H9 (cell line): ENCODE measurements at regions not wholly inside any gene's neighbourhood (a gene's known extent, or its start where the extent isn't known, plus 50 kb on each side); places are given as distances from the start of the nearest gene placed in this dataset.

ENCODE experiments used
- DNase-seq: peaks from one replicate; pipeline ENCODE4 v3.0.0-alpha.2; 2017
- H2AFZ ChIP-seq: one replicate; pipeline ENCODE4 v1.6.1; 2013; ENCODE audit warnings: mild to moderate bottlenecking, low read length, control low read depth, moderate library complexity
- H2AK5ac ChIP-seq: 2 replicates; pipeline ENCODE4 v1.6.1; 2013; ENCODE audit warnings: low read length, control low read depth, mixed read lengths; ENCODE audit not compliant: insufficient read length
- H2BK120ac ChIP-seq: one replicate; pipeline ENCODE4 v1.6.1; 2013; ENCODE audit warnings: low read depth, mild to moderate bottlenecking, low read length, control low read depth, inconsistent platforms; ENCODE audit not compliant: poor library complexity, severe bottlenecking
- H2BK12ac ChIP-seq: 2 replicates; pipeline ENCODE4 v1.6.1; 2013; ENCODE audit warnings: low read length, control low read depth, mixed read lengths, low read depth; ENCODE audit not compliant: insufficient read length
- H2BK15ac ChIP-seq: 2 replicates; pipeline ENCODE4 v1.6.1; 2013; ENCODE audit warnings: low read depth, low read length, control low read depth
- H2BK20ac ChIP-seq: one replicate; pipeline ENCODE4 v1.6.1; 2013; ENCODE audit warnings: low read depth, mild to moderate bottlenecking, low read length, control low read depth, inconsistent platforms; ENCODE audit not compliant: poor library complexity, severe bottlenecking
- H2BK5ac ChIP-seq: 2 replicates; pipeline ENCODE4 v1.6.1; 2013; ENCODE audit warnings: low read length, control low read depth, mixed read lengths; ENCODE audit not compliant: insufficient read length
- H3K14ac ChIP-seq: 2 replicates; pipeline ENCODE4 v1.6.1; 2013; ENCODE audit warnings: low read length, control low read depth; ENCODE audit not compliant: insufficient read depth
- H3K18ac ChIP-seq: 2 replicates; pipeline ENCODE4 v1.6.1; 2013; ENCODE audit warnings: low read depth, mild to moderate bottlenecking, mixed read lengths, low read length, control low read depth; ENCODE audit not compliant: insufficient read length
- H3K23ac ChIP-seq: 2 replicates; pipeline ENCODE4 v1.6.1; 2013; ENCODE audit warnings: low read length, control low read depth, mixed read lengths, low read depth; ENCODE audit not compliant: insufficient read length
- H3K23me2 ChIP-seq: 2 replicates; pipeline ENCODE4 v1.6.1; 2013; ENCODE audit warnings: low read depth, mild to moderate bottlenecking, mixed read lengths, low read length, control low read depth; ENCODE audit not compliant: insufficient read length, poor library complexity, severe bottlenecking
- H3K27ac ChIP-seq: 2 replicates; pipeline ENCODE4 v1.5.1; 2013; ENCODE audit warnings: low read length, control low read depth, mixed read lengths, low read depth; ENCODE audit not compliant: insufficient read length
- H3K27me3 ChIP-seq: 2 replicates; pipeline ENCODE4 v1.6.1; 2013; ENCODE audit warnings: low read length, control low read depth, inconsistent platforms; ENCODE audit not compliant: insufficient read depth
- H3K4ac ChIP-seq: 2 replicates; pipeline ENCODE4 v1.6.1; 2013; ENCODE audit warnings: low read depth, mild to moderate bottlenecking, control low read depth, inconsistent platforms, low read length, moderate library complexity
- H3K4me1 ChIP-seq: 2 replicates; pipeline ENCODE4 v1.6.1; 2013; ENCODE audit warnings: low read length, control low read depth, inconsistent platforms; ENCODE audit not compliant: insufficient read depth
- H3K4me2 ChIP-seq: 2 replicates; pipeline ENCODE4 v1.6.1; 2013; ENCODE audit warnings: low read length, control low read depth, mixed read lengths; ENCODE audit not compliant: insufficient read length, insufficient read depth
- H3K56ac ChIP-seq: 2 replicates; pipeline ENCODE4 v1.6.1; 2013; ENCODE audit warnings: low read depth, mild to moderate bottlenecking, mixed read lengths, low read length, control low read depth; ENCODE audit not compliant: insufficient read length
- H3K79me1 ChIP-seq: 2 replicates; pipeline ENCODE4 v1.6.1; 2013; ENCODE audit warnings: low read depth, mild to moderate bottlenecking, moderate library complexity, low read length, control low read depth, inconsistent platforms; ENCODE audit not compliant: insufficient read depth, poor library complexity, severe bottlenecking
- H3K79me2 ChIP-seq: 2 replicates; pipeline ENCODE4 v1.6.1; 2013; ENCODE audit warnings: low read length, control low read depth, inconsistent platforms; ENCODE audit not compliant: insufficient read depth
- H3K9ac ChIP-seq: 2 replicates; pipeline ENCODE4 v1.6.1; 2013; ENCODE audit warnings: low read length, control low read depth, mixed read lengths; ENCODE audit not compliant: insufficient read length; ENCODE audit errors: extremely low read depth
- H3K9me3 ChIP-seq: one replicate; pipeline ENCODE4 v1.6.1; 2013; ENCODE audit warnings: low read depth, low read length, inconsistent platforms; ENCODE audit not compliant: control insufficient read depth
- H3T11ph ChIP-seq: one replicate; pipeline ENCODE4 v1.6.1; 2013; ENCODE audit warnings: mild to moderate bottlenecking, low read length, control low read depth, inconsistent platforms
- H4K20me1 ChIP-seq: one replicate; pipeline ENCODE4 v1.6.1; 2013; ENCODE audit not compliant: control insufficient read depth, insufficient read length, insufficient read depth
- H4K5ac ChIP-seq: 2 replicates; pipeline ENCODE4 v1.6.1; 2013; ENCODE audit warnings: low read depth, mild to moderate bottlenecking, mixed read lengths, low read length, control low read depth; ENCODE audit not compliant: insufficient read length
- H4K8ac ChIP-seq: replicated peaks from 2 replicates; pipeline ENCODE4 v1.6.1; 2013; ENCODE audit warnings: low read length, control low read depth, mixed read lengths, low read depth; ENCODE audit not compliant: insufficient read length
- H4K91ac ChIP-seq: 2 replicates; pipeline ENCODE4 v1.6.1; 2013; ENCODE audit warnings: low read depth, mild to moderate bottlenecking, moderate library complexity, mixed read lengths, low read length, control low read depth; ENCODE audit not compliant: insufficient read length
- H3K27ac Mint-ChIP-seq, 3 experiments: 2 replicates in 2 of 3; 3 replicates in 1 of 3; pipeline ENCODE4 v1.8.0; 2020 to 2021; ENCODE audit warnings: mixed read lengths in 3 of 3, mild to moderate bottlenecking in 1 of 3, moderate library complexity in 1 of 3
- H3K27me3 Mint-ChIP-seq: 2 replicates; pipeline ENCODE4 v1.8.0; 2021; ENCODE audit warnings: low read depth, mild to moderate bottlenecking, moderate library complexity, mixed read lengths
- H3K36me3 Mint-ChIP-seq, 3 experiments: 2 replicates in 2 of 3; 3 replicates in 1 of 3; pipeline ENCODE4 v1.8.0; 2020 to 2021; ENCODE audit warnings: low read depth in 3 of 3, mixed read lengths in 3 of 3; ENCODE audit not compliant: insufficient read depth in 1 of 3
- H3K4me1 Mint-ChIP-seq, 2 experiments: 2 replicates each; pipeline ENCODE4 v1.8.0; 2020; ENCODE audit warnings: mixed read lengths in 2 of 2
- H3K4me3 Mint-ChIP-seq, 2 experiments: 2 replicates in 1 of 2; 3 replicates in 1 of 2; pipeline ENCODE4 v1.8.0; 2020 to 2021; ENCODE audit warnings: mild to moderate bottlenecking in 2 of 2, mixed read lengths in 2 of 2, moderate library complexity in 1 of 2
- H3K9me3 Mint-ChIP-seq, 2 experiments: 2 replicates in 1 of 2; 3 replicates in 1 of 2; pipeline ENCODE4 v1.8.0; 2020; ENCODE audit warnings: mild to moderate bottlenecking in 2 of 2, mixed read lengths in 2 of 2, moderate library complexity in 1 of 2
- CTCF ChIP-seq: fragments of 200-600 bp; sonication (generic); conservative IDR thresholded peaks from 3 replicates; pipeline ENCODE4 v1.8.0; 2021; ENCODE audit warnings: antibody characterized with exemption, mild to moderate bottlenecking
- WGBS: extraction: QIAGEN DNeasy Blood & Tissue Kit; methylation state at CpG from one replicate; pipeline ENCODE4 v1.1.7; 2013; ENCODE audit warnings: missing lambda C conversion rate, low lambda C conversion rate, mixed read lengths; ENCODE audit not compliant: insufficient read length; ENCODE audit errors: extremely low coverage; 5-methylcytosine and 5-hydroxymethylcytosine counted together

DNA sequence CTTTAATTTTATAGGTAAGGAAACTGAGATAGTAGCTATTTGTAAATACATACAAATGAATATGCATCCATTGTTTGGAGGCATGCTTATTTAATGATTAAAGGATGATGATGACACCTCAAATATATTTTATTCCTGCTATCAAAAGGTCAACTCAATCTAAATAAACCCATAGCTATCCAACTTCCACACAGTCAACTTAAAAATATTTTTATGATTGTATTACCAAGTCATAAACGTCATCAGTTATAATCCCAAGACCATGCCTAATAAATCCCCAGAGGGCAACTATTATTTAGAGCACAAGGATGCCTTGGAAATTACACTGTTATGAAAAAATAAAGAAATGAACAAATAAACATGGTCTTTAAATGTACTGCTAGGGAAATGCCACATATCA is 102.1 kb downstream of the MPP7 start:
- no peaks in the 10 kb centered on the region for H3K23me2 ChIP-seq
- Mint-ChIP-seq H3K27ac (no peak overlapping the region), H3K36me3 (peaks cover 0 to 4% (median under 1%) of the 10 kb centered on the region in 3 experiments; a peak in 2 of 7 replicates), H3K27me3 (no peaks in the 10 kb centered on the region), H3K4me1 (0 out of 4 replicates have a peak, but pooled peaks cover 2 to 3% of the 10 kb centered on the region in 2 experiments), H3K4me3 (no peak overlapping the region), H3K9me3 (peaks cover 0 to 3% of the 10 kb centered on the region in 2 experiments; a peak in 1 of 5 replicates)
- no peak for DNase-seq
- WGBS, result no CpG with 5 or more reads among the region's 1 CpG
- no peak overlapping the region for H3K14ac ChIP-seq
- H3K27ac ChIP-seq, result no peak overlapping the region
- no peak overlapping the region for H3K18ac ChIP-seq
- H3K79me1 ChIP-seq, result no peaks in the 10 kb centered on the region
- H3K4me2 ChIP-seq, result no peak overlapping the region
- H3K4me1 ChIP-seq, result no peaks in the 10 kb centered on the region
- no peak overlapping the region for H2BK15ac ChIP-seq
- H3K27me3 ChIP-seq, result no peaks in the 10 kb centered on the region
- H2BK20ac ChIP-seq, result no peak overlapping the region
- no peak overlapping the region for H2BK12ac ChIP-seq
- H3K79me2 ChIP-seq, result no peaks in the 10 kb centered on the region
- H4K91ac ChIP-seq, result no peak overlapping the region
- no peak overlapping the region for H3T11ph ChIP-seq
- H4K8ac ChIP-seq, result no peak overlapping the region
- no peaks in the 10 kb centered on the region for H3K9me3 ChIP-seq
- H3K23ac ChIP-seq, result no peak overlapping the region
- no peak overlapping the region for H2AFZ ChIP-seq
- H4K5ac ChIP-seq, result no peak overlapping the region
- H4K20me1 ChIP-seq, result no peaks in the 10 kb centered on the region
- H3K9ac ChIP-seq, result no peak overlapping the region
- no peak overlapping the region for H2BK5ac ChIP-seq
- no peak overlapping the region for H3K4ac ChIP-seq
- H2AK5ac ChIP-seq, result no peak overlapping the region
- no peak overlapping the region for H2BK120ac ChIP-seq
- no peak for TF ChIP-seq CTCF
- H3K56ac ChIP-seq, result no peak overlapping the region
